ENCODE measurements at regions not wholly inside any gene's neighbourhood (a gene's known extent, or its start where the extent isn't known, plus 50 kb on each side); places are given as distances from the start of the nearest gene placed in this dataset.

- no peak overlapping the region for H3K27ac ChIP-seq (ENCODE audit: low read depth, low read length)
Measured at GRCh38 chr4:137774501-137774900, 242.2 kb upstream of the PCDH18 start.

GRCh38 chr4:137768881-137769280 is 236.6 kb upstream of the PCDH18 start:
- H3K9ac ChIP-seq (ENCODE audit: low read depth in 1 of 3, low read length in 3 of 3): no peak overlapping the region
- H3K4me3 ChIP-seq (ENCODE audit: low read length in 3 of 3): no peak overlapping the region
- H3K27me3 ChIP-seq (ENCODE audit: control insufficient read depth in 3 of 3, insufficient read depth in 3 of 3, low read length in 3 of 3): no peaks in the 10 kb centered on the region
- H3K36me3 ChIP-seq (ENCODE audit: control insufficient read depth in 3 of 3, insufficient read depth in 3 of 3, low read length in 3 of 3): no peaks in the 10 kb centered on the region
- H3K4me1 ChIP-seq (ENCODE audit: control insufficient read depth in 3 of 3, insufficient read depth in 3 of 3, low read length in 3 of 3): no peaks in the 10 kb centered on the region
- H3K9me3 ChIP-seq (ENCODE audit: control insufficient read depth in 3 of 3, low read length in 3 of 3): no peaks in the 10 kb centered on the region
- no peak overlapping the region for H3K27ac ChIP-seq (ENCODE audit: low read depth, low read length)

More at GRCh38 chr4:137774501-137774900, 242.2 kb upstream of the PCDH18 start:
- H3K4me1 ChIP-seq (ENCODE audit: control insufficient read depth in 3 of 3, insufficient read depth in 3 of 3, low read length in 3 of 3): no peaks in the 10 kb centered on the region
- no peaks in the 10 kb centered on the region for H3K36me3 ChIP-seq (ENCODE audit: control insufficient read depth in 3 of 3, insufficient read depth in 3 of 3, low read length in 3 of 3)
- no peaks in the 10 kb centered on the region for H3K27me3 ChIP-seq (ENCODE audit: control insufficient read depth in 3 of 3, insufficient read depth in 3 of 3, low read length in 3 of 3)
- no peak overlapping the region for H3K4me3 ChIP-seq (ENCODE audit: low read length in 3 of 3)
- H3K9me3 ChIP-seq (ENCODE audit: control insufficient read depth in 3 of 3, low read length in 3 of 3): no peaks in the 10 kb centered on the region
- no peak overlapping the region for H3K9ac ChIP-seq (ENCODE audit: low read depth in 1 of 3, low read length in 3 of 3)

- H3K27me3 ChIP-seq (ENCODE audit: control insufficient read depth in 3 of 3, insufficient read depth in 3 of 3, low read length in 3 of 3): no peaks in the 10 kb centered on the region
- no peak overlapping the region for H3K9ac ChIP-seq (ENCODE audit: low read depth in 1 of 3, low read length in 3 of 3)
- H3K36me3 ChIP-seq (ENCODE audit: control insufficient read depth in 3 of 3, insufficient read depth in 3 of 3, low read length in 3 of 3): no peaks in the 10 kb centered on the region
- no peaks in the 10 kb centered on the region for H3K9me3 ChIP-seq (ENCODE audit: control insufficient read depth in 3 of 3, low read length in 3 of 3)
- H3K4me3 ChIP-seq (ENCODE audit: low read length in 3 of 3): no peak overlapping the region
- no peaks in the 10 kb centered on the region for H3K4me1 ChIP-seq (ENCODE audit: control insufficient read depth in 3 of 3, insufficient read depth in 3 of 3, low read length in 3 of 3)
- no peak overlapping the region for H3K27ac ChIP-seq (ENCODE audit: low read depth, low read length)
Measured at GRCh38 chr4:137768196-137768595, 235.9 kb upstream of the PCDH18 start.

- Histone ChIP-seq H3K27me3 (ENCODE audit: control insufficient read depth in 3 of 3, insufficient read depth in 3 of 3, low read length in 3 of 3) (no peaks in the 10 kb centered on the region), H3K4me3 (ENCODE audit: low read length in 3 of 3) (no peak overlapping the region), H3K27ac (ENCODE audit: low read depth, low read length) (no peak overlapping the region), H3K36me3 (ENCODE audit: control insufficient read depth in 3 of 3, insufficient read depth in 3 of 3, low read length in 3 of 3) (no peaks in the 10 kb centered on the region), H3K9ac (ENCODE audit: low read depth in 1 of 3, low read length in 3 of 3) (no peak overlapping the region), H3K9me3 (ENCODE audit: control insufficient read depth in 3 of 3, low read length in 3 of 3) (no peaks in the 10 kb centered on the region), H3K4me1 (ENCODE audit: control insufficient read depth in 3 of 3, insufficient read depth in 3 of 3, low read length in 3 of 3) (no peaks in the 10 kb centered on the region)
Measured at GRCh38 chr4:137762591-137762990, 230.3 kb upstream of the PCDH18 start.

GRCh38 chr4:137754652-137755471 is 222.6 kb upstream of the PCDH18 start:
- no peaks in the 10 kb centered on the region for H3K36me3 ChIP-seq (ENCODE audit: control insufficient read depth in 3 of 3, insufficient read depth in 3 of 3, low read length in 3 of 3)
- no peak overlapping the region for H3K27ac ChIP-seq (ENCODE audit: low read depth, low read length)
- no peak overlapping the region for H3K9ac ChIP-seq (ENCODE audit: low read depth in 1 of 3, low read length in 3 of 3)
- no peak overlapping the region for H3K4me3 ChIP-seq (ENCODE audit: low read length in 3 of 3)
- H3K27me3 ChIP-seq (ENCODE audit: control insufficient read depth in 3 of 3, insufficient read depth in 3 of 3, low read length in 3 of 3): no peaks in the 10 kb centered on the region
- H3K9me3 ChIP-seq (ENCODE audit: control insufficient read depth in 3 of 3, low read length in 3 of 3): no peaks in the 10 kb centered on the region
- no peaks in the 10 kb centered on the region for H3K4me1 ChIP-seq (ENCODE audit: control insufficient read depth in 3 of 3, insufficient read depth in 3 of 3, low read length in 3 of 3)

GRCh38 chr4:137749466-137749865 is 217.2 kb upstream of the PCDH18 start:
- no peak overlapping the region for H3K9ac ChIP-seq (ENCODE audit: low read depth in 1 of 3, low read length in 3 of 3)
- H3K27me3 ChIP-seq (ENCODE audit: control insufficient read depth in 3 of 3, insufficient read depth in 3 of 3, low read length in 3 of 3): no peaks in the 10 kb centered on the region
- H3K4me3 ChIP-seq (ENCODE audit: low read length in 3 of 3): no peak overlapping the region
- H3K36me3 ChIP-seq (ENCODE audit: control insufficient read depth in 3 of 3, insufficient read depth in 3 of 3, low read length in 3 of 3): no peaks in the 10 kb centered on the region
- H3K27ac ChIP-seq (ENCODE audit: low read depth, low read length): no peak overlapping the region
- H3K4me1 ChIP-seq (ENCODE audit: control insufficient read depth in 3 of 3, insufficient read depth in 3 of 3, low read length in 3 of 3): no peaks in the 10 kb centered on the region
- no peaks in the 10 kb centered on the region for H3K9me3 ChIP-seq (ENCODE audit: control insufficient read depth in 3 of 3, low read length in 3 of 3)

- no peak overlapping the region for H3K4me3 ChIP-seq (ENCODE audit: low read length in 3 of 3)
- H3K27ac ChIP-seq (ENCODE audit: low read depth, low read length): no peak overlapping the region
- no peaks in the 10 kb centered on the region for H3K27me3 ChIP-seq (ENCODE audit: control insufficient read depth in 3 of 3, insufficient read depth in 3 of 3, low read length in 3 of 3)
- no peaks in the 10 kb centered on the region for H3K36me3 ChIP-seq (ENCODE audit: control insufficient read depth in 3 of 3, insufficient read depth in 3 of 3, low read length in 3 of 3)
- no peaks in the 10 kb centered on the region for H3K9me3 ChIP-seq (ENCODE audit: control insufficient read depth in 3 of 3, low read length in 3 of 3)
- H3K4me1 ChIP-seq (ENCODE audit: control insufficient read depth in 3 of 3, insufficient read depth in 3 of 3, low read length in 3 of 3): no peaks in the 10 kb centered on the region
- no peak overlapping the region for H3K9ac ChIP-seq (ENCODE audit: low read depth in 1 of 3, low read length in 3 of 3)
Measured at GRCh38 chr4:137748616-137749015, 216.3 kb upstream of the PCDH18 start.

- H3K27ac ChIP-seq (ENCODE audit: low read depth, low read length): no peak overlapping the region
- no peaks in the 10 kb centered on the region for H3K36me3 ChIP-seq (ENCODE audit: control insufficient read depth in 3 of 3, insufficient read depth in 3 of 3, low read length in 3 of 3)
- H3K4me1 ChIP-seq (ENCODE audit: control insufficient read depth in 3 of 3, insufficient read depth in 3 of 3, low read length in 3 of 3): no peaks in the 10 kb centered on the region
- no peak overlapping the region for H3K4me3 ChIP-seq (ENCODE audit: low read length in 3 of 3)
- H3K9me3 ChIP-seq (ENCODE audit: control insufficient read depth in 3 of 3, low read length in 3 of 3): no peaks in the 10 kb centered on the region
- H3K27me3 ChIP-seq (ENCODE audit: control insufficient read depth in 3 of 3, insufficient read depth in 3 of 3, low read length in 3 of 3): no peaks in the 10 kb centered on the region
- no peak overlapping the region for H3K9ac ChIP-seq (ENCODE audit: low read depth in 1 of 3, low read length in 3 of 3)
Measured at GRCh38 chr4:137740141-137740540, 207.8 kb upstream of the PCDH18 start.

GRCh38 chr4:137739391-137739790 is 207.1 kb upstream of the PCDH18 start:
- Histone ChIP-seq H3K27me3 (ENCODE audit: control insufficient read depth in 3 of 3, insufficient read depth in 3 of 3, low read length in 3 of 3) (no peaks in the 10 kb centered on the region), H3K27ac (ENCODE audit: low read depth, low read length) (no peak overlapping the region), H3K9ac (ENCODE audit: low read depth in 1 of 3, low read length in 3 of 3) (no peak overlapping the region), H3K36me3 (ENCODE audit: control insufficient read depth in 3 of 3, insufficient read depth in 3 of 3, low read length in 3 of 3) (no peaks in the 10 kb centered on the region), H3K9me3 (ENCODE audit: control insufficient read depth in 3 of 3, low read length in 3 of 3) (no peaks in the 10 kb centered on the region), H3K4me3 (ENCODE audit: low read length in 3 of 3) (no peak overlapping the region), H3K4me1 (ENCODE audit: control insufficient read depth in 3 of 3, insufficient read depth in 3 of 3, low read length in 3 of 3) (no peaks in the 10 kb centered on the region)

GRCh38 chr4:137738375-137738990 is 206.2 kb upstream of the PCDH18 start:
- H3K27ac ChIP-seq (ENCODE audit: low read depth, low read length): no peak overlapping the region
- no peaks in the 10 kb centered on the region for H3K36me3 ChIP-seq (ENCODE audit: control insufficient read depth in 3 of 3, insufficient read depth in 3 of 3, low read length in 3 of 3)

More at GRCh38 chr4:137738375-137738990, 206.2 kb upstream of the PCDH18 start:
- no peaks in the 10 kb centered on the region for H3K9me3 ChIP-seq (ENCODE audit: control insufficient read depth in 3 of 3, low read length in 3 of 3)
- H3K27me3 ChIP-seq (ENCODE audit: control insufficient read depth in 3 of 3, insufficient read depth in 3 of 3, low read length in 3 of 3): no peaks in the 10 kb centered on the region
- no peak overlapping the region for H3K9ac ChIP-seq (ENCODE audit: low read depth in 1 of 3, low read length in 3 of 3)
- H3K4me1 ChIP-seq (ENCODE audit: control insufficient read depth in 3 of 3, insufficient read depth in 3 of 3, low read length in 3 of 3): no peaks in the 10 kb centered on the region
- no peak overlapping the region for H3K4me3 ChIP-seq (ENCODE audit: low read length in 3 of 3)

All from skeletal muscle tissue (tissue), 3 donors.